Suprapubic skin (tissue), 4 donors: ENCODE measurements at regions not wholly inside any gene's neighbourhood (a gene's known extent, or its start where the extent isn't known, plus 50 kb on each side); places are given as distances from the start of the nearest gene placed in this dataset.

Source experiments
- DNase-seq, 2 donors: peaks; one replicate each; pipeline ENCODE4 v3.0.0-alpha.2; 2019; ENCODE audit warnings: low spot score in 2 of 2
- H3K27ac ChIP-seq: fragments of 200-600 bp; sonication (generic); one replicate; pipeline ENCODE4 v1.5.1; 2019
- H3K27me3 ChIP-seq: fragments of 200-600 bp; sonication (generic); one replicate; pipeline ENCODE4 v1.5.1; 2019
- H3K36me3 ChIP-seq: fragments of 200-600 bp; sonication (generic); one replicate; pipeline ENCODE4 v1.5.1; 2019
- H3K4me1 ChIP-seq: fragments of 200-600 bp; sonication (generic); one replicate; pipeline ENCODE4 v1.5.1; 2019
- H3K4me3 ChIP-seq: fragments of 200-600 bp; sonication (generic); one replicate; pipeline ENCODE4 v1.5.1; 2019; ENCODE audit warnings: mild to moderate bottlenecking
- H3K9me3 ChIP-seq: fragments of 200-600 bp; sonication (generic); one replicate; pipeline ENCODE4 v1.5.1; 2019
- CTCF ChIP-seq, 2 donors: fragments of 200-600 bp in 1 of 2; fragments of 450-650 bp in 1 of 2; sonication (generic) in 1 of 2; IDR thresholded peaks; one replicate each; pipeline ENCODE4 v1.5.1; 2016 to 2019; ENCODE audit warnings: antibody characterized with exemption in 2 of 2, mild to moderate bottlenecking in 1 of 2, moderate library complexity in 1 of 2
- EP300 ChIP-seq: sonication (generic); formaldehyde crosslinking; IDR thresholded peaks from one replicate; pipeline ENCODE4 v1.6.1; 2017; ENCODE audit warnings: antibody characterized with exemption
- POLR2A ChIP-seq, 2 donors: fragments of 450-650 bp; IDR thresholded peaks; one replicate each; pipeline ENCODE4 v1.6.1; 2017; ENCODE audit warnings: antibody characterized with exemption in 2 of 2, mild to moderate bottlenecking in 2 of 2, moderate library complexity in 2 of 2
- POLR2AphosphoS5 ChIP-seq, 3 donors: sonication (generic); formaldehyde crosslinking; IDR thresholded peaks; one replicate each; pipeline ENCODE4 v1.6.1; 2017; ENCODE audit warnings: antibody characterized with exemption in 3 of 3
- WGBS: methylation state at CpG from one replicate; pipeline ENCODE4 v1.1.5; 2018; 5-methylcytosine and 5-hydroxymethylcytosine counted together

- H3K27ac ChIP-seq: no peak overlapping the region
- no peaks in the 10 kb centered on the region for H3K9me3 ChIP-seq
- peaks cover 3% of the 10 kb centered on the region for H3K4me1 ChIP-seq
- no peaks in the 10 kb centered on the region for H3K36me3 ChIP-seq
- DNase-seq: no peak
- WGBS: 86% methylated on average over 7 of the region's 7 CpGs
- no peaks in the 10 kb centered on the region for H3K27me3 ChIP-seq
- no peak overlapping the region for H3K4me3 ChIP-seq
- TF ChIP-seq POLR2A (IDR thresholded peaks at IDR 0.05) (no peak), EP300 (no peak), POLR2AphosphoS5 (IDR thresholded peaks at IDR 0.05) (no peak)
Measured at GRCh38 chr2:221097949-221098348, 474.2 kb downstream of the EPHA4 start.

GRCh38 chr2:221100467-221101089 lies 471.5 kb downstream of the EPHA4 start:
- Histone ChIP-seq H3K9me3 (no peaks in the 10 kb centered on the region), H3K27ac (no peak overlapping the region), H3K36me3 (no peaks in the 10 kb centered on the region), H3K4me3 (no peak overlapping the region), H3K4me1 (peaks cover 23% of the 10 kb centered on the region), H3K27me3 (no peaks in the 10 kb centered on the region)
- WGBS: 84% methylated on average over 11 of the region's 11 CpGs
- DNase-seq: no peak
- TF ChIP-seq CTCF (IDR thresholded peaks at IDR 0.05) (no peak), POLR2A (IDR thresholded peaks at IDR 0.05) (no peak), EP300 (no peak), POLR2AphosphoS5 (IDR thresholded peaks at IDR 0.05) (no peak)

GRCh38 chr2:221102896-221103688 lies 469.0 kb downstream of the EPHA4 start:
- TF ChIP-seq EP300: no peak
- no peak for TF ChIP-seq POLR2A (IDR thresholded peaks at IDR 0.05)
- Histone ChIP-seq H3K9me3 (no peaks in the 10 kb centered on the region), H3K4me1 (peaks cover 20% of the 10 kb centered on the region), H3K27me3 (no peaks in the 10 kb centered on the region), H3K4me3 (no peak overlapping the region), H3K36me3 (no peaks in the 10 kb centered on the region), H3K27ac (no peak overlapping the region)
- DNase-seq: no peak
- 75% methylated on average over 6 of the region's 6 CpGs for WGBS

- Histone ChIP-seq H3K4me3 (peak overlapping the region; percentile 14), H3K9me3 (no peaks in the 10 kb centered on the region), H3K27ac (peak overlapping the region; percentile 22), H3K4me1 (peaks cover 20% of the 10 kb centered on the region), H3K36me3 (no peaks in the 10 kb centered on the region), H3K27me3 (no peaks in the 10 kb centered on the region)
- 47% methylated on average over 5 of the region's 5 CpGs for WGBS
- no peak for DNase-seq
- TF ChIP-seq EP300 (no peak), POLR2A (IDR thresholded peaks at IDR 0.05) (no peak), CTCF (IDR thresholded peaks at IDR 0.05) (no peak), POLR2AphosphoS5 (IDR thresholded peaks at IDR 0.05) (no peak)
Measured at GRCh38 chr2:221103930-221104329, 468.2 kb downstream of the EPHA4 start.

GRCh38 chr2:221104361-221104811 lies 467.7 kb downstream of the EPHA4 start:
- DNase-seq: peak in 1 of 2 donors; percentile 74
- Histone ChIP-seq H3K36me3 (no peaks in the 10 kb centered on the region), H3K4me1 (peaks cover 20% of the 10 kb centered on the region), H3K4me3 (peak overlapping the region; percentile 14), H3K27me3 (no peaks in the 10 kb centered on the region), H3K9me3 (no peaks in the 10 kb centered on the region), H3K27ac (peak overlapping the region; percentile 22)
- WGBS: 15% methylated on average over 7 of the region's 12 CpGs
- TF ChIP-seq EP300 (no peak), CTCF (IDR thresholded peaks at IDR 0.05) (no peak)

GRCh38 chr2:221106241-221106640 lies 465.9 kb downstream of the EPHA4 start:
- Histone ChIP-seq H3K9me3 (no peaks in the 10 kb centered on the region), H3K4me1 (peaks cover 20% of the 10 kb centered on the region), H3K4me3 (no peak overlapping the region), H3K27ac (no peak overlapping the region), H3K27me3 (no peaks in the 10 kb centered on the region), H3K36me3 (no peaks in the 10 kb centered on the region)
- TF ChIP-seq POLR2A (IDR thresholded peaks at IDR 0.05): no peak
- no peak for TF ChIP-seq POLR2AphosphoS5 (IDR thresholded peaks at IDR 0.05)
- TF ChIP-seq CTCF (IDR thresholded peaks at IDR 0.05): no peak
- no peak for TF ChIP-seq EP300
- no peak for DNase-seq
- 70% methylated on average over 3 of the region's 3 CpGs for WGBS
